MM.1S (cell line): ENCODE measurements at regions not wholly inside any gene's neighbourhood (a gene's known extent, or its start where the extent isn't known, plus 50 kb on each side); places are given as distances from the start of the nearest gene placed in this dataset.

Experiments
- CTCF ChIP-seq: fragments of 300-600 bp; sonication (generic); IDR thresholded peaks from 2 replicates; pipeline ENCODE4 v1.5.1; 2016; ENCODE audit warnings: antibody characterized with exemption, low read length, mixed read lengths
- EZH2 ChIP-seq: fragments of 300-600 bp; sonication (generic); optimal IDR thresholded peaks from 2 replicates; pipeline ENCODE3; 2017; ENCODE audit warnings: low read depth, mild to moderate bottlenecking, antibody characterized with exemption, low read length, mixed read lengths
- EZH2phosphoT487 ChIP-seq: fragments of 300-600 bp; sonication (generic); IDR thresholded peaks from 2 replicates; pipeline ENCODE4 v1.6.1; 2018; ENCODE audit warnings: antibody characterized with exemption, low read length

GRCh38 chr10:89082086-89082485 is 91.5 kb downstream of the FAS start:
- no peak for TF ChIP-seq CTCF
- no peak for TF ChIP-seq EZH2
- TF ChIP-seq EZH2phosphoT487: no peak
